Coronary artery (tissue), 2 donors: ENCODE measurements at regions not wholly inside any gene's neighbourhood (a gene's known extent, or its start where the extent isn't known, plus 50 kb on each side); places are given as distances from the start of the nearest gene placed in this dataset.

Source experiments
- DNase-seq: peaks from one replicate; pipeline ENCODE4 v3.0.0-alpha.2; 2017; ENCODE audit warnings: low spot score
- H3K27ac ChIP-seq, 2 donors: fragments of 200-600 bp; sonication (generic); one replicate each; pipeline ENCODE4 v1.5.1; 2016 to 2019
- H3K4me3 ChIP-seq: fragments of 200-600 bp; sonication (generic); 2 replicates; pipeline ENCODE4 v1.5.1; 2016; ENCODE audit warnings: mild to moderate bottlenecking, moderate library complexity
- TF ChIP-seq, protein P1 (sequence below): fragments of 200-600 bp; sonication (generic); IDR thresholded peaks from one replicate; pipeline ENCODE4 v1.5.1; 2019; ENCODE audit warnings: antibody characterized with exemption

- DNase-seq, result no peak
- Histone ChIP-seq H3K27ac (no peak overlapping the region), H3K4me3 (no peak overlapping the region)
- TF ChIP-seq, protein P1, sequence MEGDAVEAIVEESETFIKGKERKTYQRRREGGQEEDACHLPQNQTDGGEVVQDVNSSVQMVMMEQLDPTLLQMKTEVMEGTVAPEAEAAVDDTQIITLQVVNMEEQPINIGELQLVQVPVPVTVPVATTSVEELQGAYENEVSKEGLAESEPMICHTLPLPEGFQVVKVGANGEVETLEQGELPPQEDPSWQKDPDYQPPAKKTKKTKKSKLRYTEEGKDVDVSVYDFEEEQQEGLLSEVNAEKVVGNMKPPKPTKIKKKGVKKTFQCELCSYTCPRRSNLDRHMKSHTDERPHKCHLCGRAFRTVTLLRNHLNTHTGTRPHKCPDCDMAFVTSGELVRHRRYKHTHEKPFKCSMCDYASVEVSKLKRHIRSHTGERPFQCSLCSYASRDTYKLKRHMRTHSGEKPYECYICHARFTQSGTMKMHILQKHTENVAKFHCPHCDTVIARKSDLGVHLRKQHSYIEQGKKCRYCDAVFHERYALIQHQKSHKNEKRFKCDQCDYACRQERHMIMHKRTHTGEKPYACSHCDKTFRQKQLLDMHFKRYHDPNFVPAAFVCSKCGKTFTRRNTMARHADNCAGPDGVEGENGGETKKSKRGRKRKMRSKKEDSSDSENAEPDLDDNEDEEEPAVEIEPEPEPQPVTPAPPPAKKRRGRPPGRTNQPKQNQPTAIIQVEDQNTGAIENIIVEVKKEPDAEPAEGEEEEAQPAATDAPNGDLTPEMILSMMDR, result no peak
These were observed 468.3 kb upstream of the AUTS2 start for GRCh38 chr7:69129951-69130350.

DNA sequence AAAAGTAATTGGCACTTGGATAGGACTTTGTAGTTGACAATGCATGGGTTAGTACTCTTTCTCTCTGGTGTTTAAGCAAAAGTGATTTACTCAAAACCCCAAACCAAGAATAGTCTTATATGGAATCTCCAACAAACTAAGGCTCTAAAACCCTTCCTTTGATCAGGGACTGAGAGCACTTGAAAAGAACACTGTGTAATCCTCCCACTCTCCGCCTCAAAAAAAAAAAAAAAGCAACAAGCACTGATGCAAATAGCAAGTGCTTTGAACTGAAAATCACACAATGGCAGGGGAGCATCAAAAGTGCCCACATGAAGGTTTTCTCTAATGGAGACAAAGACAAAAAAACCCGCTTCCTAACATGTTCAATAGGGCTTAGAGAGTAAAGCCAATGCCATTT, 467.9 kb upstream of the AUTS2 start:
- H3K4me3 ChIP-seq, result no peak overlapping the region
- TF ChIP-seq, protein P1, result no peak
- DNase-seq, result no peak

GRCh38 chr7:69134316-69134715, 464.0 kb upstream of the AUTS2 start:
- H3K27ac ChIP-seq, result no peak overlapping the region
- DNase-seq, result no peak

More for the DNA sequence above, 467.9 kb upstream of the AUTS2 start:
- no peak overlapping the region for H3K27ac ChIP-seq

GRCh38 chr7:69147631-69148030, 450.6 kb upstream of the AUTS2 start:
- H3K27ac ChIP-seq, result no peak overlapping the region
- DNase-seq, result no peak
- H3K4me3 ChIP-seq, result no peak overlapping the region
- TF ChIP-seq, protein P1, result no peak

More at GRCh38 chr7:69134316-69134715, 464.0 kb upstream of the AUTS2 start:
- TF ChIP-seq, protein P1, result no peak
- H3K4me3 ChIP-seq, result no peak overlapping the region

- Histone ChIP-seq H3K4me3 (no peak overlapping the region), H3K27ac (no peak overlapping the region)
- TF ChIP-seq, protein P1, result no peak
- no peak for DNase-seq
These were observed 448.2 kb upstream of the AUTS2 start for GRCh38 chr7:69149804-69150782.

DNA sequence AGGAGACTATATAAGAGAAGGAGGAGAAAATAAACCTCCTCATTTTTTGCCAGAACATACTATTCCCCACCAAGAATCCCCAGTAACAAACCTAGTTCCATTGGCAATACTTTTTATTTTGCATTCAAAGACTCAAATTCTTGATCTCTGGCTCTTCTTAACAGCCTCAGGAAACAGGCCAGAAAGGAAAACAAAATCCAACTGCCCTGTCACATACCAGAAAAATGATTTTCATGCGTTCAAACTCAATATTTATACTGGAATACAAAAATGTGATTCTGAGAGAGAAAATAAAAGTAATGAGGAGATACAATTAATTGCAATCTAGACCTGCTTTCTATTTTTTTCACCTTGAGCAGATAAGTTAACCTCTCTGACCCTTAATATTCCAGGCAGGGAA, 435.9 kb upstream of the AUTS2 start:
- Histone ChIP-seq H3K4me3 (no peak overlapping the region), H3K27ac (no peak overlapping the region)
- TF ChIP-seq, protein P1, result no peak
- DNase-seq, result no peak
